A673 (cell line): ENCODE measurements at regions not wholly inside any gene's neighbourhood (a gene's known extent, or its start where the extent isn't known, plus 50 kb on each side); places are given as distances from the start of the nearest gene placed in this dataset.

ENCODE experiments used
- CTCF ChIP-seq: fragments of 300-800, 200-600 bp; sonication (generic); conservative IDR thresholded peaks from 2 replicates; pipeline ENCODE4 v1.5.1; 2017; ENCODE audit warnings: low read depth, mild to moderate bottlenecking, antibody characterized with exemption, low read length, moderate library complexity, mixed read lengths
- EZH2 ChIP-seq: fragments of 200-600 bp; sonication (generic); IDR thresholded peaks from 2 replicates; pipeline ENCODE4 v1.6.1; 2017; ENCODE audit warnings: borderline replicate concordance, low read depth, mild to moderate bottlenecking, mixed read lengths, antibody characterized with exemption, low read length; ENCODE audit not compliant: poor library complexity, severe bottlenecking

- no peak for TF ChIP-seq EZH2
- no peak for TF ChIP-seq CTCF
These were observed 86.6 kb upstream of the SLC25A48 start for GRCh38 chr5:135747824-135748223.
